HG02571 (cell line): ENCODE measurements at regions not wholly inside any gene's neighbourhood (a gene's known extent, or its start where the extent isn't known, plus 50 kb on each side); places are given as distances from the start of the nearest gene placed in this dataset.
"Not testable (repeated sequence)": the region's sequence is repeated elsewhere in the genome, so short reads cannot be mapped to it uniquely, and the experiment has no call there.

Experiments
- ATAC-seq: cut with Tn5 transposase; IDR thresholded peaks from one replicate; pipeline ENCODE4 v1.9.1; 2021; ENCODE audit warnings: mild to moderate bottlenecking, moderate library complexity; ENCODE audit not compliant: unreplicated experiment

DNA sequence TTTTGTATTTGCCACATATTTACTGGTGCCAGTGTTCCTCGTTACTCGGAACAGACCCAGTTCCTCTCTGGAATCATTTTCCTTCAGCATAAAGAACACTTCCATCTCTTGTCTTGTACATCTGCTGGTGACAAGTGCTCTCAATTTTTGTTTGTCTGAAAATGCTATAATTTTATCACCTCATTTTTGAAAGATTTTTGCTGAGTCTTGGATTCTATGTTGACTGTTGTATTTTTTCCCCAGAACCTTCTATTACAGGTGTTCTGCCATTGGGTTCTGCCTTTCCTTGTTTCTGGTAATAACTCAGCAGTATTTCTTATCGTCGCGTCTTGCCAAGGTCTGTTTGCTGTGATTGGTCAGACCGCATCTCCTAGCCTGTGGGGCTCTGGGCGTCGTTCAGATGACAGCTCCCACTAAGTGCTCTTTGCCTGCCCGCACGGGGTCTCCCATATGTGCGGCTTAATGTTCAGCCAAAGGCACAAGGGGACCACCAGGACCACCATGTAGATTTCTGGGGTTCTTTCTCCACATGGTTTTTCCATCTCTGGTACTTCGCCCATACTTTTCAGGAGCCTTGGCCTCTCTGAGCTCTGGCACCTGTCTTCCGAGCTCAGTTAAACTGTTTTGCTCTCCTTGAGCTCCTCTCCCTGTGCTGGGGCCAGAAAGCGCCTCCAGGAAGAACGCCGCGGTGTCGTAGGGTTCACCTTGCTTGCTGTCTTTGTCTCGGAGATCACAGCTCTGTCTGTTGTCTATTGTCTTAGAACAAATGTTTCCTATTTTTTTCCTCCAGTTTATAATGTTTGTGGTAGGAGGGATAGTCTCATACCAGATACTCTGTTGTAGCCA is 80.0 kb downstream of the METRNL start:
- ATAC-seq: no peak

DNA sequence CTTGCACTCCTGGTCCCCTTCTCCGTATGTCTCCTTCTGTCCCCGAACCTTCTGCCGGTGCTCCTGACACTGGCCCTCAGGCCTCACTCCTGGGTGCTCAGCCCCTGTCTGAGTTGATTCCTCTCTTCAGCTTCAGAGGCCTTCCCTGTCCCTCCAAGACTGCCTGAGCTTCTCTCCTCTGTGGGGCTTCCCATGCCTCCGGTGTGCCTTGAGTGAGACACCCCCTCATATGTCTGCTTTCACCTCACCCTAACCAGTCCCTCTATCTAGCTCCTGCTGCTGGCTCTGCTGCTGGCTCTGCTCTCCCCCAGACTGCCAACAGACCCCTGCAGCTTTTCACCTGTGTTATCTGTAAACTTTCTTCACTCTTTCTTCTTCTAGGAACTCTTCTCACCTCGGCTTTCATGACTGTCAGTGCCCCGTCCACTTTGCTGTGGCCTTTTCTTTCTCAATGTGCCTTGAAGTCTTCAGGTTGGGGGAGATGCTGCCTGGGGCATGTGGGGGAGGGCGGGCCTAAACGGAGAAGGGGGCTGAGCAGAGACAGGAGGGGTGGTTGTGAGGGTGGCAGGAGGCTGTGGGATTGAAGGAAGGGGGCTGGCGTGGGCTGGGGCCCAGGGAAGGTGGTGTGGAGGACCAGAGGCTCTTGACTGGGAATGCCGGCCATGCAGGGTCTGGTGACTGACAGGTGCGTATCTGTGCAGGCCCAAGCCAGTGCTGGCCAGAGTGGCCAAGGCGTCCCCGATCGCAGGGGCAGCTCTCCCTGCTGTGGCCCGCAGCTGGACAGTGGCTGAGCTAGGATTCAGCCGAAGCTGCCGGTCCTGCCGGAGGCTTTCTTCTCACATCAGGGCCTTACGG is 81.3 kb downstream of the METRNL start:
- no peak for ATAC-seq

DNA sequence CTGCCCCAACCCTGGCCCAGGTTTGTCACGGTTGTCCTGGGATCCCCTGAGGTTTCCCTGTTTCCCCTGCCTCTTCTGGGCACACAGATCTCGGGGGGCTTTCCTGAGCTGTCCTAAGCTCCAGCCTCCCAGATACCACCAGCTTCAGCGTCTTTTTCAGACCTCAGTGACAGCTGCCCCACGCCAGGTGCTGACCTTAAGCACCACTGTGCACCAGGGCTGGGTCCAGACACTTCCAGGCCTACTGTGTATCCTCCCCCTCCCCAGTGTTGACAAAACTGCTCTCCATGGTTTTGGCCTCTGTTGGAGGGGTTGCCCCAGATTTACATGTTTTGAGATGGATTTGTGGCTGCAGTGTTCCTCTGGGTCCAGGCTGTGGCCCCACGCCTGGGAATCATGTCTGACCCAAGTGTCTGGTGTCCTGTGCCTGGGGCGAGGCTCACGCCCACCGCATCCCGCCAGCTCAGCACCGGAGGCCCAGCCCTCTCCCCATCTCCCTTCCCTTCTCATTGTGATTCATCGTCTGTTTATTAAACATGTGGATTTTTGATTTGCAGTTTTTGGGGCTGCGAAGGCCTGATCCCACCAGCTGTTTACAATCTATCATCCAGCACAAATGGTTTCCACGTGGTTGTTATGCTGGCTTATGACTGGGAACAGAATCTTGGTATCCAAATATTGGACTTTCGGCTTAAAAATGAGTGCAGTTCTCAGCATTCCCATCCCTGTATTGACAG is 82.1 kb downstream of the METRNL start:
- no peak for ATAC-seq

DNA sequence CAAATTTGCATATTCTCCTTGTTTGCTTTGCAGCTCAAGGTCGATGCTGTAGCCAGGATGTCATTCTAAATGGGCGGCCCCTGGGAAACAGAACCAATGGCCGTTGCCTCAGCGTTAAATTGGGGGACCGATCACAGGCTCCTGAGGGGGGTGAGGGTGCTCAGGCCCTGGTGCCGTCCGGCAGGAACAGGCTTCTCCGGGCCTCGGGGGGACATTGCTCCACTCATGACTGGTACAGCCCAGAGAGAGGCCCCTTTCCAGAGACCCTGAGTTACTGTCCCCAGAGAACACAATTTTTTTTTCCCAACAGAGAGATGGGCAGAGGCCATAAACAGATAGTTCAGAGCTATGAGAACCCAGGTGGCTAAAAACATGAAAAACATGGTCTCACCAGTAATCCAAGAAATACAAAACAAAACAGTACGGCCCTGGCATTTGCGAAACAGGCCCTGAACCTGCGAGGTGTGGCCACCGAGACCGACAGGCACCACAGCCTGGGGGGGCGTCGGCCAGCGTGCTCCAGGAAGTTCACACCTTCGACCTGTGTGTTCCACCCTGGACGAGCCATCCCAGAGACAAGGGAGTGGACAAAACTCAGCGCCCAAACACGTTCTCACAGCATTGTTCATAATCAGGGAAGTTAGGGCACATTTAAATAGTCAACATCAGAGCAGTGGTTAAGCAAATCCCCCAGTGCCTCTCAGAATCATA is 82.8 kb downstream of the METRNL start:
- no peak for ATAC-seq

DNA sequence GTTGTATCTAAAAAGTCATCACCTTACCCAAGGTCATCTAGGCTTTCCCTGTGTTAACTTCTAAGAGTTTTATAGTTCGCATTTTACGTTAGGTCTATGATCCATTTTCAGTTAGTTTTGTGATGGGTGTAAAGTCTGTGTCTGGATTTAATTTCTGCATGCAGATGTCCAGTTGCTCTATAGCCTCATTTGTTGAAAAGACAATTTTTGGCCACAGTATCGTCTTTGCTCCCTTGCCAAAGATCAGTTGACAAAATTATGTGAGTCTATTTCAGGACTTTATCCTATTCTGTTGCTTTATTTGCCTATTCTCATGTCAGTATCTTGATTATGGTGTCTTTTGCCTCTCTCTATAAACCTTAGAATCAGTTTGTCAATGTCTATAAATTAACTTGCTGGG is 85.1 kb downstream of the METRNL start:
- no peak for ATAC-seq

DNA sequence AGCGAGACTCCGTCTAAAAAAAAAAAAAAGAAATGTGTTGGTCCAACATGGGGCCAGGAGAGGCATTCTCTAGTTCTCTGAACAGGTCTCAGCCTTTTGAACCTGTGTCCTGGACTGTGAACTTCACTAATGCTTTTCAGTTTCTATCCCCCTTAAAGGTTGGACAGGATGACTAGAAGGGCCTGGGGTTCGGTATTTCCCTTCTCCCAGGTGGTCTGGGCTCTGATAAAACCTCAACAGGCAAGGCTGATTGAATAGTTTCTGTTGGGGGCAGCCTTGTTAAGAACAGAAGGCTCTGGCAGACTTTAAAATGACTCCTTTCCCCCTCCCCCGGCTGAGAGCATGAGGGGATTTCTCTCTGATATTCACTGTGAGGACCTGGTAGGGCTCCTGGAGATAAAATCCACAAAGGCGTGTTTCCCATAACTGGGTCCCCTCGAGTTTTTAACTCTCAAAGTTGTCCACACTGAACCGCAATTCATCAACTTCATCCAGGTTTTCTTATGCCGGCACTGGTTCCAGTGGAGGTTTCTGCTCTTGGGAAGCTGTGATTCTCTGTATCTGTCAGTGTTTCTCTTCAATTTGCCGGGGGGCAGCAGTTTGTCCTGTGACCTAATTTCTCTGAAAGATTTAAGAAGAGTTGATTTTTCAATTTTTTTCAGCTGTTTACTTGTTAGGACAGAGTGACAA is 91.3 kb downstream of the METRNL start:
- ATAC-seq: no peak

DNA sequence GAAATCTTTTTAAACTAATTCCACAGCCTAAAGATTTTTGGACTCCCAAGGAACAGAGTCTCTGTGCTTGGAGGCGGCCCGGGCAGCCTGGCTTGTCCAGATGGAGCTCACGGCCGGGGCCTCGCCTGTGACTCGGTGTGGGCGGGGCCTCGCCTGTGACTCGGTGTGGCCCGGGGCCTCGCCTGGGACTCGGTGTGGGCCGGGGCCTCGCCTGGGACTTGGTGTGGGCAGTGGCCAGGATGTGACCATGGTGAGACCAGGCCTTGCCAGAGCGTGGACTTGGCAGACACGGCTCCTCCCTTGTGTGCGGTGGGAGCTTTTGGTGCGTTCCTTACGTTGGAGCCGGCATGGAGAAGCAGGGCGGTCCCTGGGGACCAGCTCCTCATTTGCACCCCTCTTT is 92.3 kb downstream of the METRNL start:
- no peak for ATAC-seq

DNA sequence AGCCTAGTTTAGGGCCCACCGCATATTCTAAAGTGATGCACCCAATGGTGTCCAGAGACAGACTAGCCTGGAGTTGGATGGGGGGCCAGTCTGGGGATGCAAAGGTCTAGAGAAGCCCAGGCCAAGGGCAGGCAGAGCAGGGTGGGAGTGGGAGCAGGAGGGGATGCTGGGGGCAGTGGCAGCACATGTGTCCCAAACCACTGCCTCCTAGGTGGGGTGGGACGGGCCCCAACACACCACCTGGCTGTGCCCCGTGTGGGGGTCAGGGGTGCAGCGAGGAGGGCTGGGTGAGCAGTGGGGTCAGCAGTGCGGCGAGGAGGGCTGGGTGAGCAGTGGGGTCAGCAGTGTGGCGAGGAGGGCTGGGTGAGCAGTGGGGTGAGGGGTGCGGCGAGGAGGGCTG is 92.7 kb downstream of the METRNL start:
- not testable (repeated sequence) for ATAC-seq

DNA sequence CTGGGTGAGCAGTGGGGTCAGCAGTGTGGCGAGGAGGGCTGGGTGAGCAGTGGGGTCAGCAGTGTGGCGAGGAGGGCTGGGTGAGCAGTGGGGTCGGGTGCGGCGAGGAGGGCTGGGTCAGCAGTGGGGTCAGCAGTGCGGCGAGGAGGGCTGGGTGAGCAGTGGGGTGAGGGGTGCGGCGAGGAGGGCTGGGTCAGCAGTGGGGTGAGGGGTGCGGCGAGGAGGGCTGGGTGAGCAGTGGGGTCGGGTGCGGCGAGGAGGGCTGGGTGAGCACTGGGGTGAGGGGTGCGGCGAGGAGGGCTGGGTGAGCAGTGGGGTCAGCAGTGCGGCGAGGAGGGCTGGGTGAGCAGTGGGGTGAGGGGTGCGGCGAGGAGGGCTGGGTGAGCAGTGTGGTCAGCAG is 93.2 kb downstream of the METRNL start:
- not testable (repeated sequence) for ATAC-seq

DNA sequence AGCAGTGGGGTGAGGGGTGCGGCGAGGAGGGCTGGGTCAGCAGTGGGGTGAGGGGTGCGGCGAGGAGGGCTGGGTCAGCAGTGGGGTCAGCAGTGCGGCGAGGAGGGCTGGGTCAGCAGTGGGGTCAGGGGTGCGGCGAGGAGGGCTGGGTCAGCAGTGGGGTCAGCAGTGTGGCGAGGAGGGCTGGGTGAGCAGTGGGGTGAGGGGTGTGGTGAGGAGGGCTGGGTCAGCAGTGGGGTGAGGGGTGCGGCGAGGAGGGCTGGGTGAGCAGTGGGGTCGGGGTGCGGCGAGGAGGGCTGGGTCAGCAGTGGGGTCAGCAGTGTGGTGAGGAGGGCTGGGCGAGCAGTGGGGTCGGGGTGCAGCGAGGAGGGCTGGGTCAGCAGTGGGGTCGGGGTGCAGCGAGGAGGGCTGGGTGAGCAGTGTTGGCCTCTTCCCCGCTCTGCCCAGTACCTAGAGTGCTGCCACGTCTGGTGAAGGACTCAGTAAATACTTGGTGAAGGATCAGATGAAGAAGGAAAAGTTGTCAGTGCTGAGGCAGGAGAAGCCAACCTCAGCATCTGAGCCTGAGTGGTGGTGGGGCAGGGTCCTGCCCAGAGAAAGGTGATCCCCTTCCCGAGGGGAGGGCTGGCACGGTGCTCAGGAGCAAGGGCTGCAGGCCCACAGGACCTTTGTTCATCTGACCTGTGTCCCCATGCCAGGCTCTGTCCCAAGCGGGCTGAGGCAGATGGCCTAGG is 93.9 kb downstream of the METRNL start:
- ATAC-seq: not testable (repeated sequence)

DNA sequence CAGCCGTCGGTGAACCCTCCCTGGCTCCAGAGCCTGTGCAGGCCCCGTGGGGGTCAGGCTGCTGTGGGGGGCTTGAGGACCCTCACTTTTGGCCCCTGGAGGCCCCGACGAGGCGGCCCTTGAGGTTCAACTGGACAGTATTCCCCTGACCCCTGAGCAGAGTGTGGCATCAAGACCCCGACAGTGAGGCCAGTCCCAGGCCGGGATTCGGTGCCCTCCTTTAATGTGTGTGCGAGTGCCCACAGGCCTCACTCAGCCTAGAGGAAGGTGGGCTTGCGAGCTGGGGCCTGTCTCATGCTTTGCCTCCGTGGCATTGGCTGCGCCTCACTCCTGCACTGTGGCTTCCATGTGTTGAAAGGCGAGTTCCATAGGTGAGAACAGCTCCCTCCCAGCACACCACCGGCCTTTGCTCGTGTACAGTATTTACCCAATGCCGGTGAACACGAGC is 94.5 kb downstream of the METRNL start:
- ATAC-seq: no peak

DNA sequence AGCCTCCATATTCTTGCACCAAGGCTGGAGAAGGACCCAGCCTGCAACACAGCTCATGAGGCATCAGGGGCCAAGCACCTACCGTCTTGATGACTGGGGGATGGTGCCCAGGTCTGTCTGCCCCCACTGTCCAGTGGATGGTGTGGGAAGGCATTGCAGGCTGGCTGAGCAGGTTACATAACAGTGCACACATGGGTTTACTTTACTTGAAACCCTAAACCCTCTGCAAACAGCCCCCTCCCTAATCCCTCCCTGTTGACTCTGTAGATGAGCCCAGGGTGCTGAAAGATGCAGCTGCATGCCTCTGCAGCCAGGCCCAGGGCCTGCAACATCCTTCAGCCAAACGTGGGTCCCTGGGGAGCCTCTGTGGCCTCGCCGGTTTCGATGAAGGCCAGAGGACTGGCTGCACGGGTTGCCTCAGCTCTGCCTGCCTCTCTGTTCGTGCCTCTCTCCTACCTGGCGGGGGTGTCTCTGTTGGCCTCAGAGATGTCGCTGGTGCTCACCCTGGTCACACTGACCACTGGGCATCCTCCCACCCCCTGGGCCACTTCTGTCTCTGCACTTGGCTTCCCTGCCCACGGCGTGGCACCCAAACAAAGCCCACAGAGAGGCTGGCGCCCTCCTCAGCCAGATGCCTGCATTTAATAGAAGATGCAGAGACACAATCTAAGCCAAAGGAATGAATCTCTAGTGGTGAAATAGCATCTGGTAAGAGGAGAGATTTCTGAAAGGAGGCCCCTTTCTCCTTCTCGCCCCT is 95.1 kb downstream of the METRNL start:
- ATAC-seq: peak; percentile 53

DNA sequence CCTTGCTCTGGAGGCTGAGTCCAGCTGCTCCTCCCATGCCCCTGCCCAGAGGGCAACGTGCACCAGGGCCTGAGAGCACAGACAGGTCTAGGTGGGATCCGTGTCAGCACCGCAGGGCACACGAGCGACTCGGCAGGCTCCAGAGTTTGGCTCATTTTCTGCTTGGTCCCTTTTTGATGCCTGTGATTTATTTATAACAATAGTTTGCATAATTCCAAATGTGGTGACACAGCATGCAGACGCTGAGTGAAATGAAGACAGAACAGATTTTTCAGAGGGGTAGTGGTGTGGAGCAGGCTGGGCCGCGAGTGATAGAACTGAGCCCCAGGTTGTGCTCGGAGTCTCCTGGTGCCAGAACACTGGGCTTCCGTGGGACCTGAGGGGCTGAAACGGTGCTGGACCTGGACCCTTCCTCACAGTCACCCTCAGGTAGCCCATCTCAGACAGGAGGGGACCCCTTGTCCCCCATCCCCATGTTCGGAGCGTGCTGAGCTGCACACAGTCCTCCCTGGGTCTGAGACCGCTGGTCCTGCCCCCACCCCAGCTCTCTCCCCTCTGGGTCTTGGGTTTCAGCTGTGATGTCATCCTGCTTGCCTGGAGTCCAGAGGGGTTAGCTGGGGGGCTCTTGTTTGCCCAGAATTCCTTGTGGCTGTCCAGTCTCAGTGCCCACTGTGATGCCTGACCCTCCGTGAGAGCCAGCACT is 95.9 kb downstream of the METRNL start:
- ATAC-seq: no peak

DNA sequence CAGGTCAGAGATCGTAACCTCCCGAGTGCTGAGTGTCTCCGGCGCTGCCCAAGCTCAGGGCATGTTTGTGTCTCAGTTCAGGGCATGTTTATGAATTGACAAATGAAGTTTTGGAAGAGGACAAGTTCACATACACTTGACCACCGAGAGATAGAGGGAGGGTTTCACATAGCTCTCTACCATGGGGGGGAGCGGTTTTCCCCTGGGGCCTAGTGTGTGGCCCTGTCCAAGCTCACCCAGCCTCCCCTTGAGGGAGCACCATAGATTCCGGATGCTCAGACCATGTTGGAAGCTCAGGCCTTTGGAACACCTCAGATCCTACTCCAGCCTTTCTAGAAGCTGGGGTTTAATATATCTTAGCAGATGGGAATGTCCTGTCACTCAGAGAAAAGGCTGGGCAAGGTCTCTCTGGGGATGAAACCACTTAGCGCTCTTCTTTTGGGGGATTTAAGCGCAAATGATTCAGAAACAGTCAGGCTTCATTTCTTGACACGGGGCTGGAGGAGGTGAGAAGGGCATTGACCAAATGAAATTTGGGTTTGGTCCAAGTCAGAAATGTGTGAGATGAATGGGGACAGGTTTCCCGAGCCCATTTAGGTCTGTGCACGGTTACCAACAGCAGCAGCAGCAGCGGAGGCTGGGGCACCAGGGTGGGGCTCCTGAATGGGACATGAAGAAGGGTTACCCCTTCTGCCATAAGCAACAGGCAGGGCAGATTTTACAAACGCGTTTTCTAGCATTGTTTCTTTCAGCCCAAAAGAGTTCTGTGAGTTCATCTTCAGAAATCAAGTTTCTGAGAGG is 96.6 kb downstream of the METRNL start:
- no peak for ATAC-seq

DNA sequence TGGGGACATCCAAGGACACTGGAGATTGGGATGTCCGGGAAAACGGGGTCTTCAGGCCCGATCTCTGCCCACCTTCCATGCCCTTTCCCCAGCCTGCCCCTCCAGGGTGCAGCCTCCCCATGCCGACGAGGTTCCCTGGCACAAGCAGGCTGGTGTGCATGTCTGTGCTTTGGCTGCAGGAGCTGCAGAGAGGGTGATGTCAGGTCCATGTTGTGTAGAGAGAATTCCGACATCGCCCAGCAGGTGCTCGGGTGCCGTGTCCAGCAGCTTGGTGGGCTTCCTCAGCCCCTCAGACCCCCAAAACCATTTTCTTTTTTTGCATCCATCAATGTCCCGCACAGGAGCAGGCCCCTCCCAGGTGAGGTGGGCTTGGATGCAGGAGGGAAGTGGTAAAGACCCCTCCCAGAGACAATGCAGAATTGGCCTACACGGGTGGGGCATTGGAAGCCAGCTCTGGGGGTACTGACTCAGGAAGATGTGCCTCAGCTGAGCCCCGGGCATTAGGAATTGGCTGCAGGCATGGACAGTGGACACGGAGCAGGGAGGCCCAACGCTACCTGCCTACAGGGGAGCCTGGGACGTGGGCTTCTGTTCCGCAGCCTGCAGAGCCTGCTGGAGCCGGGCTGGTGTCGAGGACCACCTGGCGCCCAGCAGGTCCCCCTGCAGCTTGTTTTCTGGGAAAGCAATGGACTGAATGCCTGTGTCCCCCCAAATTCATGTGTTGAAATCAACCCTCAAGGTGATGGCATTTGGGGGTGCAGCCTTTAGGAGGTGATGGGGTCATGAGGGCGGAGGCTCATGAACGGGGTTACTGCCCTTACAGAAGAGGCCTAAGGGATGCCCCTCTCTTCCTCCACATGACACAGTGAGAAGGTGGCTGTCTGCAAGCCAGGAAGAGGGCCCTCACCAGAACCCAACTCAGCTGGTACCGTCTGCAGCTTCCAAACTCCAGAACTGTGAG is 97.5 kb downstream of the METRNL start:
- ATAC-seq: no peak
